IPS-18a (cell line): ENCODE measurements at regions not wholly inside any gene's neighbourhood (a gene's known extent, or its start where the extent isn't known, plus 50 kb on each side); places are given as distances from the start of the nearest gene placed in this dataset.
A peak's percentile ranks its signal among the peaks of the same experiment; 100 is the strongest.

Source experiments
- H3K27ac ChIP-seq: one replicate; pipeline ENCODE4 v1.5.1; 2013; ENCODE audit warnings: low read length
- H3K27me3 ChIP-seq: one replicate; pipeline ENCODE4 v1.6.1; 2013; ENCODE audit warnings: mild to moderate bottlenecking, low read length; ENCODE audit not compliant: control insufficient read depth, insufficient read depth
- H3K36me3 ChIP-seq: one replicate; pipeline ENCODE4 v1.6.1; 2013; ENCODE audit warnings: low read depth, low read length; ENCODE audit not compliant: control insufficient read depth
- H3K4me1 ChIP-seq: one replicate; pipeline ENCODE4 v1.6.1; 2013; ENCODE audit warnings: low read depth, low read length; ENCODE audit not compliant: control insufficient read depth
- H3K4me3 ChIP-seq: one replicate; pipeline ENCODE4 v1.5.1; 2013; ENCODE audit warnings: low read length
- H3K9ac ChIP-seq: one replicate; pipeline ENCODE4 v1.6.1; 2013; ENCODE audit warnings: mild to moderate bottlenecking, low read length, moderate library complexity
- H3K9me3 ChIP-seq: one replicate; pipeline ENCODE4 v1.6.1; 2013; ENCODE audit warnings: low read depth, low read length; ENCODE audit not compliant: control insufficient read depth

DNA sequence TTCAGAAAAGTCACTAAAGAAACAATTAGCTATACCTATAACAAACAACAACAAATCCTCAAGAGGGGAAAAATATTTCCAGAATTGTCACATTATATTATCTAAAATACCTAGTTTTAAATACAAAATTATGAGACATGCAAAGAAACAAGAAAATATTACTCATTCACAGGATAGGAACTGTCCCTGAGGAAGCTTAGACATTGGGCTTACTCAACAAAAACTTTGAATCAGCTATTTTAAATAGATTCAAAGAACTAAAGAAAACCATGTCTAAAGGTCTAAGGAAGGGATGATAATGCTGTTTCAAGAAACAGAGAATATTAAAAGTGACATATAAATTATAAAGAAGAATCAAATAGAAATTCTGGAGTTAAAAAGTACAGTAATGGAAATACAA lies 131.9 kb upstream of the ZNF516 start:
- Histone ChIP-seq H3K9me3 (no peaks in the 10 kb centered on the region), H3K36me3 (no peaks in the 10 kb centered on the region), H3K9ac (no peak overlapping the region), H3K27me3 (peaks cover 22% of the 10 kb centered on the region), H3K27ac (no peak overlapping the region), H3K4me3 (no peak overlapping the region), H3K4me1 (peaks cover 10% of the 10 kb centered on the region)

DNA sequence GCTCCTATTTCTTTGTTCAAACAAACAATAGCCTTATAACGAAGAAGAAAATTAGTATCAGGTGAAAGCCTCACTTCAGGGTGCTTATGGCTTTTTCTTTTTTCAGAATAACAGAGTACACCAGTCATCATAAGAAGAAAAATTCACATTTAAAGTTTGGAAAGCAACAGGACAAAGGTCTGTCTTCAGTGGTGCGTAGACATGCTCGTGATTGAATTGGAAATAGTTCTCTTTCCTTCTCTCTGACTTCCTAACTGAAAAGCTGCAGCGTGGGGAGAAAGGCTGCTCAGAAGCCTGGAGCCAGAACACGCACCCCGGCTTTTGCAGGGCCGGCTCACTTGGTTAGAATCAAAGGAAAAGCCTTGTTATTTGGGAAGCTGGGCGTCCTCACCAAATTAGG lies 127.6 kb upstream of the ZNF516 start:
- no peak overlapping the region for H3K4me3 ChIP-seq
- peaks cover 52% of the 10 kb centered on the region for H3K27me3 ChIP-seq
- H3K36me3 ChIP-seq = no peaks in the 10 kb centered on the region

DNA sequence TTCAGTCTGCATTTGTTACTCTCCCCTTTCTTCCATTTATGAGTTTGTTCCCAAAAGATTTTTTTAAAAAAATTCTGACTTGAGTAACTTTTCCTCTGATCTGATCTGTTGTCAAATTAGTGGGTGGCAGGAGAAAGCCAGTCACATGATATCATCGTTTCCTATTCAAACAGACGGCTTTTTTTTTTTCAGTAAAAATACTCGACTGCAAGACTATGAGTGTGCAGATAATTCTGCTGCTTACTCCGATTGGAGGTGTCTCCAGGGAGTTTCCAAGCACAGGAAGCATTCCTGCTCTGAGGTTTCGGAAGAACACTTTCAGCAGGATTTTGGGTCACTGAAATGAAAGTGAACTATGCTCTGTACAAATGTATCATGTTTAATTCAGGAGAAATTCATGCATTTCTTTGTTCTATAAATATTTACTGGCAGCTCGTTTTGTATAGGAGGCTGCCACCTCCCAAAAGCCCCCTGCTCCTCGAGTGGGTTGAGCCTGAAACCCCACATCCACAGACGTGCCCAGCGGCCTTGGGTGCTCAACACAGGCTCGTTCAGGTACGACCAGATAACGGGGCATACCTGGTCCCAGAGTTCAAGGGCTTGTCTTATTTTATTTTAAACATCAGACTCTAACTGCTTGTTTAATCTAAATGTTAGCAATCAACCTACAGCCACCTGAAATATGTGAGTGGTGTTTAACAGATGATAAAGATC lies 126.9 kb upstream of the ZNF516 start:
- H3K36me3 ChIP-seq = no peaks in the 10 kb centered on the region
- H3K4me1 ChIP-seq = peaks cover 37% of the 10 kb centered on the region
- peak overlapping the region; percentile 12 for H3K9ac ChIP-seq
- no peaks in the 10 kb centered on the region for H3K9me3 ChIP-seq
- peaks cover 52% of the 10 kb centered on the region for H3K27me3 ChIP-seq
- no peak overlapping the region for H3K27ac ChIP-seq
- H3K4me3 ChIP-seq = peak overlapping the region; percentile 71

More for the DNA sequence above, 127.6 kb upstream of the ZNF516 start:
- Histone ChIP-seq H3K9me3 (no peaks in the 10 kb centered on the region), H3K4me1 (peaks cover 37% of the 10 kb centered on the region), H3K9ac (no peak overlapping the region), H3K27ac (no peak overlapping the region)

DNA sequence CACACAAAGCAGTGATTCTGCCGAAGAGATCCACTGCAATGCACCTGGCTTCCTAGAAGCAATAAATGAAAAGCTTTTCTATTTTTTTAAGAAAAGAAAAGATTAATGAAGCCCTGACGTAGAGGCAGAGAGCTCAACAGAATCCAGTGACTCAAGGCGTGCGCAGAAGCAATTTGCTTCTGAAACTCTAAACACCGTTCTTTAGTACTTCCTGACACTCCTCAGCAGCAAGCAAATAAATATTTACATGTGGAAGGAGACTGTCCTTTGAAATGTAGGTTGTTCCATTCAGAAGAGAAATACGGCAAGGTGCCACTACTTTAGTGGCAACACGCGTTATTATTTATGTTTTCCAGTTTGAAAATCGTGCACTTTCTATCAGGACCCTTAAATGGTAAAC lies 126.2 kb upstream of the ZNF516 start:
- peak overlapping the region; percentile 64 for H3K9ac ChIP-seq
- H3K9me3 ChIP-seq = no peaks in the 10 kb centered on the region
- no peaks in the 10 kb centered on the region for H3K36me3 ChIP-seq
- peaks cover 37% of the 10 kb centered on the region for H3K4me1 ChIP-seq
- H3K27me3 ChIP-seq = peaks cover 52% of the 10 kb centered on the region
- no peak overlapping the region for H3K27ac ChIP-seq
- H3K4me3 ChIP-seq = peak overlapping the region; percentile 71

DNA sequence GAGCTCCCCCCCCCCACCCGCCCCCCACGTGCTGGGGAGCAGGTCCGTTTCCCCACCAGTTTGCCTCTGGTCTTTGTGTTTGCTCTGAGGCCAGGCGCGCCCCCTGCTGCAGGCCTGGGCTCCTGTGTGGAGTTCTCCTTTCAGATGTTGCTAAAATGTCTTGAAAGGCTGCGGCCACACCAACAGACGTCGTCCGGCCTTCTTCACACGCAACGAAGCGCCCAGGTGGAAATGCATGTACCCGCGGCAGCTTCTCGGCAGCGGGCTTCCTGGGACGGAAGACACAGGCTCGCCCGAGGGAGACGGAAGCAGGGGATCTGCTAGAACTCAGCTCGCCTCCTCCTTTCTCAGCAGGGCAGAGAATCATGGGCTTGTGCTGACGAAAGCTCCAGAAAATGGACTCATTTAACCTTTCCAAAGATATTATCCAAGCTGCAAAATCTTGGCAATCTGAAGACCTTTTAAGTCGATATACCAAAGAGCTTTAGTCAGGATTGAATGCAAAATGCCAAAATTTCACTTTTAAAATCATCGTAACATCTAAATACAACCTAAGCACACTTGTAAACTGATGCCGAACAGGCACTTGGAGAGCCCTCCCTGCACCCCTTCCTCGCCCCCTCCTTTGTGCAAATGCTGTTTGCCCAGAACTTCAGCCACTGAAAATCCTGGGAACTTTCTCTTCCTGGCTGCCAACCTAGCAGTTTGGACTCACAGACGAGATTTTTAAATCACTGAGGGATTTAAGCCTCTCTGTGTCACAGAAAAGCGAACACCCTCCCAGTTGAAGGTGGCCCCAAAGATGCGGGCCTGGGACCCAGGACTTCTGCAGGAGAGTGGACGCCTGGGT lies 125.5 kb upstream of the ZNF516 start:
- peak overlapping the region; percentile 71 for H3K4me3 ChIP-seq
- H3K4me1 ChIP-seq = peaks cover 37% of the 10 kb centered on the region
- H3K27me3 ChIP-seq = peaks cover 52% of the 10 kb centered on the region
- H3K36me3 ChIP-seq = no peaks in the 10 kb centered on the region
- H3K9me3 ChIP-seq = no peaks in the 10 kb centered on the region
- H3K9ac ChIP-seq = peak overlapping the region; percentile 64
- H3K27ac ChIP-seq = peak overlapping the region; percentile 9

DNA sequence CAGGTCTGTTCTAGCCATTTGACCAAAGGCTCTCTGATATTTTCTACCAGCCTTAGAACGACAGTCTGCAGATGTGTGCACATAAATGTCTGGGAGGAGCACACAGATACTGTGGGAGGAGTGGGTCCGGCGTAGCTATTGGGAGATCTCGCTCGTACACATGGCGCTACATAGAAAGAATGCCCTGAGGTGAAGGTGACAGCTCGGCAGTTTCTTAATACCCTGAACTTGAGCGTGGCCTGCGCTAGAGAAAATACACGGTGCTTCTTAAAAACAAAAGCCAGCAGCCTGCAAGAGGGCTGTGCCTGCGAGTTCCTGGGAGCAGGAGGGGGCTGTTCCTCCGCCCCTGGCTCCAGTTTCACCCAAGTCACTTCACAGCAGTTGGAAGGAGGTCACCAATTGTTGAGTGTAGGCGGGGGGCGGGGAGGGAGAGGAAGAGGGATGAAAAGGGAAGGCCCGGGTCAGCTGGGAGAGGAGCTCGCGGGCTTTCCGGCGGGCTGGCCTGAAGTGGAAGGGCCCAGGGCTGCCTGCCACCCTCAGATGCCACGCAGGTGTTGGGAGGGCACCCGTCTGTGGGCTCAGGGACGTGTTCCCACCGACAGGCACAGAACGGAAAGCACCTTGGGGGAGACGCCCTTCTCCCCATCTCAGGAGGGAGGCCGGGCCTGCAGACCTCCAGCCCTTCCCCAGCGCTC lies 124.7 kb upstream of the ZNF516 start:
- peak overlapping the region; percentile 42 for H3K4me3 ChIP-seq

DNA sequence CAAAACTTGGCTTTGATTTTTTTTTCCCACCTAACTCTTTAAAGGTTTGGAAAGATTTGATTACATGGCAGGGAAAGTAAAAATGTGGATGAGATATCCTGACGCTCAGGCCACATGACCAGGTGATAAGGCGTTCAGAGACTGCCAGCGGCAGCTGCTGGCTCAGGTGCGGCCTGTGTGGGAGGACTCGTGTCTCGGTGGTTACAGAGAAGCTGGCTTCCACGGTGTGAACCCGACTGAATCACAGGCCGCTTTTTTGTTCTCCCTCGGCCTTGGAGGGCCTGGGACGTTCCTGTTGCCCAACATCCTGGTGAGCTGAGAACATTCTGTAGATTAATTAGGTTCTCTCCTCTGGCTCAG lies 124.2 kb upstream of the ZNF516 start:
- H3K4me1 ChIP-seq = peaks cover 37% of the 10 kb centered on the region
- H3K9me3 ChIP-seq = no peaks in the 10 kb centered on the region
- no peak overlapping the region for H3K27ac ChIP-seq
- H3K9ac ChIP-seq = peak overlapping the region; percentile 64
- peaks cover 52% of the 10 kb centered on the region for H3K27me3 ChIP-seq
- H3K36me3 ChIP-seq = no peaks in the 10 kb centered on the region
- peak overlapping the region; percentile 42 for H3K4me3 ChIP-seq

More for the DNA sequence above, 124.7 kb upstream of the ZNF516 start:
- Histone ChIP-seq H3K27ac (no peak overlapping the region), H3K27me3 (peaks cover 52% of the 10 kb centered on the region), H3K9ac (peak overlapping the region; percentile 64), H3K4me1 (peaks cover 37% of the 10 kb centered on the region), H3K36me3 (no peaks in the 10 kb centered on the region), H3K9me3 (no peaks in the 10 kb centered on the region)

GRCh38 chr18:76618721-76619120 lies 123.7 kb upstream of the ZNF516 start:
- Histone ChIP-seq H3K4me1 (peaks cover 37% of the 10 kb centered on the region), H3K27me3 (peaks cover 47% of the 10 kb centered on the region), H3K36me3 (no peaks in the 10 kb centered on the region), H3K9ac (no peak overlapping the region), H3K4me3 (no peak overlapping the region), H3K27ac (no peak overlapping the region), H3K9me3 (no peaks in the 10 kb centered on the region)

DNA sequence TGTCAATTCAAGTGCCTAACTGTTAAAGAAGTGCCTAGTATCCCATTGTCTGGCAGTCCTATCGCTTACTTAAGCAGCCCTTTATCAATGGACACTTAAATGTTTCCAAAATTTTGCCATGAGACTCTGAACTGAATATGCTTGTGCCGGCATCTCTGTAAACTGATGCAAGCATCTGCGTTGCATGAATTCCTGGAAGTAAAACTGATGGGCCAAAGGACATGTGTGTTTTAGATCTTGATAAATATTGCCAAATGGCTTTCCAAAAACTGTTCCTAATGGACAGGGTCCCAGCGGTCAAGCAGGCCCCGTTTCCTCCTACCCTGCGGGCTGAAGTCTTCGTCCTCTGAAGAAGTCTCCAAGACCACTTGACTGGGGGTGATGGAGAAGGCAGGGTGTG lies 121.3 kb upstream of the ZNF516 start:
- no peak overlapping the region for H3K9ac ChIP-seq
- H3K4me3 ChIP-seq = no peak overlapping the region
- peaks cover 24% of the 10 kb centered on the region for H3K27me3 ChIP-seq
- H3K27ac ChIP-seq = no peak overlapping the region
- H3K36me3 ChIP-seq = no peaks in the 10 kb centered on the region
- no peaks in the 10 kb centered on the region for H3K9me3 ChIP-seq
- peaks cover 21% of the 10 kb centered on the region for H3K4me1 ChIP-seq

DNA sequence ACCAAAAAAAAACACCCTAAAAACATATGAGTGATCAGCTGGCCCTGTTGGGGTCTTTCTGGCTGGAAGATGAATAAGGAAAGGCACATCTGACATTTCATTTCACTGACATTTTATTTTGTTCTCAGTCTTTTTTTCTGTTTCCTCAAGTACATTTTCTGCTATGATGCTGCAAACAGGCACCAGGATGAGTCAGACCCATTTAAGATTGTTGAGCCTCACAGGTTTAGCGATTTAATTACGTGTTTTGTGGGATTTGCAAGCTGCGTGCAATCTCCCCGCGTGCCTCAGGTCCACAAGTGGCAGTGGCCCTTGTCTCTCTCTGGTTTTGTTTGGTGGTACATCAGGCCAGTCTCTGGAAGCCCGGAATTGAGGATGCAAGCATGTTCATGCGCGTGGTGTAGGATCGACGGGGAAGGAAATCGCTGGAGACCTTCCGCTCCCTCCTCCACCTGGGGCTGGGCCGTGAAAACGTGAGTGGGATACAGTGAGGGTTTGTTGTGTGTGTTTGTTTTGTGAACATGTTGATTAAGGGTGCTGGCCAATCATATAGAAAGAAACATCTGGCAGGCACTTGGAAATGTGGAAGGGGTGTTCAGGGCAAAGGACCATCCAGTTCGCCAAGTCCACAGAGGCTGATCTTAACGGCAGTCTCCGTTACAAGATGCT lies 120.2 kb upstream of the ZNF516 start:
- H3K27me3 ChIP-seq = peaks cover 15% of the 10 kb centered on the region
- no peak overlapping the region for H3K4me3 ChIP-seq
- no peak overlapping the region for H3K27ac ChIP-seq
- H3K4me1 ChIP-seq = peaks cover 11% of the 10 kb centered on the region
- no peaks in the 10 kb centered on the region for H3K36me3 ChIP-seq
- no peak overlapping the region for H3K9ac ChIP-seq
- H3K9me3 ChIP-seq = no peaks in the 10 kb centered on the region

DNA sequence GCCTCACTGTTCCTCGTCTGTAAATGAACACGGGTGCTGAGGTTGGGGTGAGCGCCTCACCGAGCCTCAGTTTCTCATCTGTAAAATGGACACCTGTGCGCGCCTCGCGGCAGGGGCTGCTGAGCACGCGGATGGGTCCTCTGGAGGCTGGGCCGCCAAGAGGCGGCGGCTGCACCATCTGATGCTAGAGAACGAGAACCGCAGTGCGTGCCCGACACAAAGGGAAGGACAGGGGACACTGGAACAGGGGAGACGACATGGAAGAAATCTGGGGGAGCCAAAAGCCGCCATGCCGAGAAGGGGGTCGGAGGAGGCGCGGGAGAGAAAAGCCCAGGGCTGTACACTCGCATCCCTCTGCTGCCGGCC lies 118.7 kb upstream of the ZNF516 start:
- H3K4me3 ChIP-seq = no peak overlapping the region
- peaks cover 6% of the 10 kb centered on the region for H3K27me3 ChIP-seq
- H3K9ac ChIP-seq = no peak overlapping the region
- H3K4me1 ChIP-seq = no peaks in the 10 kb centered on the region
- no peak overlapping the region for H3K27ac ChIP-seq
- H3K36me3 ChIP-seq = no peaks in the 10 kb centered on the region
- no peaks in the 10 kb centered on the region for H3K9me3 ChIP-seq
